GM21723 (cell line): ENCODE measurements at regions not wholly inside any gene's neighbourhood (a gene's known extent, or its start where the extent isn't known, plus 50 kb on each side); places are given as distances from the start of the nearest gene placed in this dataset.

ENCODE experiments used
- ATAC-seq: cut with Tn5 transposase; IDR thresholded peaks from one replicate; pipeline ENCODE4 v1.9.1; 2021; ENCODE audit warnings: mild to moderate bottlenecking, moderate library complexity; ENCODE audit not compliant: unreplicated experiment

GRCh38 chr3:59268170-59268569, 218.3 kb upstream of the CFAP20DC start:
- no peak for ATAC-seq

GRCh38 chr3:59267021-59267420, 217.2 kb upstream of the CFAP20DC start:
- ATAC-seq, result no peak

- ATAC-seq, result no peak
These were observed 216.7 kb upstream of the CFAP20DC start for GRCh38 chr3:59266551-59266950.

- no peak for ATAC-seq
These were observed 215.7 kb upstream of the CFAP20DC start for GRCh38 chr3:59265566-59265965.

- no peak for ATAC-seq
These were observed 214.5 kb upstream of the CFAP20DC start for GRCh38 chr3:59264366-59264765.

GRCh38 chr3:59263152-59263551, 213.3 kb upstream of the CFAP20DC start:
- no peak for ATAC-seq

GRCh38 chr3:59262076-59262498, 212.3 kb upstream of the CFAP20DC start:
- peak; percentile 91 for ATAC-seq

GRCh38 chr3:59261009-59261408, 211.2 kb upstream of the CFAP20DC start:
- ATAC-seq, result no peak

- ATAC-seq, result no peak
These were observed 208.9 kb upstream of the CFAP20DC start for GRCh38 chr3:59258550-59259260.

GRCh38 chr3:59257506-59257905, 207.7 kb upstream of the CFAP20DC start:
- no peak for ATAC-seq

GRCh38 chr3:59256230-59256629, 206.4 kb upstream of the CFAP20DC start:
- no peak for ATAC-seq

- ATAC-seq, result no peak
These were observed 205.2 kb upstream of the CFAP20DC start for GRCh38 chr3:59254976-59255375.

- ATAC-seq, result no peak
These were observed 204.6 kb upstream of the CFAP20DC start for GRCh38 chr3:59254433-59254832.

GRCh38 chr3:59253523-59253922, 203.7 kb upstream of the CFAP20DC start:
- ATAC-seq, result no peak

- no peak for ATAC-seq
These were observed 202.0 kb upstream of the CFAP20DC start for GRCh38 chr3:59251869-59252268.

GRCh38 chr3:59250600-59250999, 200.8 kb upstream of the CFAP20DC start:
- ATAC-seq, result no peak

GRCh38 chr3:59249698-59250361, 200.0 kb upstream of the CFAP20DC start:
- no peak for ATAC-seq

GRCh38 chr3:59249004-59249403, 199.2 kb upstream of the CFAP20DC start:
- no peak for ATAC-seq

GRCh38 chr3:59247402-59247841, 197.6 kb upstream of the CFAP20DC start:
- no peak for ATAC-seq

- ATAC-seq, result no peak
These were observed 197.0 kb upstream of the CFAP20DC start for GRCh38 chr3:59246719-59247401.

GRCh38 chr3:59245859-59246501, 196.2 kb upstream of the CFAP20DC start:
- ATAC-seq, result no peak
